HCT116 (cell line): ENCODE measurements at regions not wholly inside any gene's neighbourhood (a gene's known extent, or its start where the extent isn't known, plus 50 kb on each side); places are given as distances from the start of the nearest gene placed in this dataset.

Source experiments
- ATAC-seq: fragments of 200-7000 bp; cut with Tn5 transposase; 2 replicates; pipeline ENCODE4 v1.9.1; 2020; ENCODE audit warnings: mild to moderate bottlenecking, moderate library complexity
- BruUV-seq: library from RNA; stranded (reverse); fragments of 400-500 nt; replicated peaks from 2 replicates; lab custom pipeline; 2021; lab: Mats Ljungman, UMichigan
- CTCF ChIA-PET: fragments of 300-600 bp; sonication (Branson Sonifier 250); formaldehyde crosslinking; loops from one replicate; lab custom pipeline; 2021; ENCODE audit warnings: antibody characterized with exemption; lab: Charles Lee
- POLR2A ChIA-PET: fragments of 300-600, 350-600 bp; sonication (Branson Sonifier 250); formaldehyde crosslinking; loops from one replicate; lab custom pipeline; 2021; ENCODE audit warnings: antibody characterized with exemption; lab: Charles Lee
- RAD21 ChIA-PET, 2 experiments: fragments of 300-600 bp; sonication (Branson Sonifier 250); formaldehyde crosslinking; loops; one replicate each; lab custom pipeline; 2023; ENCODE audit warnings: low total read pairs in 2 of 2; ENCODE audit not compliant: uncharacterized antibody in 2 of 2, unreplicated experiment in 2 of 2, low non-redundant PET in 1 of 2; lab: Charles Lee
- DNase-seq: peaks from one replicate; pipeline ENCODE4 v3.0.0-alpha.2; 2010; ENCODE audit warnings: low read depth, low spot score
- H2AFZ ChIP-seq: fragments of 200-600 bp; shearing (Covaris generic), sonication (generic); 2 replicates; pipeline ENCODE4 v1.6.1; 2017; ENCODE audit warnings: low read depth, mixed run types, mixed read lengths, antibody characterized with exemption, low read length; ENCODE audit not compliant: poor library complexity, severe bottlenecking
- H3K27ac ChIP-seq: 2 replicates; pipeline ENCODE4 v1.5.1; 2012; ENCODE audit warnings: low read depth, low read length
- H3K27me3 ChIP-seq: fragments of 200-600 bp; sonication (generic); 2 replicates; pipeline ENCODE4 v1.6.1; 2016; ENCODE audit warnings: mixed run types, low read length, mixed read lengths; ENCODE audit not compliant: insufficient read depth
- H3K36me3 ChIP-seq, 2 experiments: fragments of 200-500 bp in 1 of 2; fragments of 200-600 bp in 1 of 2; sonication (Bioruptor generic) in 1 of 2; sonication (generic) in 1 of 2; 2 replicates each; pipeline versions ENCODE4 v1.5.1 to v1.6.1; 2014 to 2016; ENCODE audit warnings: low read length in 2 of 2, inconsistent platforms in 1 of 2, mixed read lengths in 1 of 2, mixed run types in 1 of 2; ENCODE audit not compliant: insufficient read depth in 2 of 2, control insufficient read depth in 1 of 2
- H3K4me1 ChIP-seq, 2 experiments: fragments of 200-600 bp in 1 of 2; sonication (generic) in 1 of 2; 2 replicates each; pipeline versions ENCODE4 v1.5.1 to v1.6.1; 2012 to 2017; ENCODE audit warnings: low read length in 2 of 2, inconsistent platforms in 1 of 2, mild to moderate bottlenecking in 1 of 2, mixed read lengths in 1 of 2, mixed run types in 1 of 2, moderate library complexity in 1 of 2; ENCODE audit not compliant: insufficient read depth in 2 of 2, control insufficient read depth in 1 of 2
- H3K4me2 ChIP-seq: fragments of 200-600 bp; sonication (generic); 2 replicates; pipeline ENCODE4 v1.6.1; 2017; ENCODE audit warnings: mixed run types, low read length, mixed read lengths
- H3K4me3 ChIP-seq, 2 experiments: fragments of 200-600 bp in 1 of 2; sonication (generic) in 1 of 2; replicated peaks in 1 of 2; 2 replicates each; pipeline ENCODE4 v1.5.1; 2011 to 2016; ENCODE audit warnings: low read length in 2 of 2, control low read depth in 1 of 2, low read depth in 1 of 2, mild to moderate bottlenecking in 1 of 2, mixed read lengths in 1 of 2, mixed run types in 1 of 2
- H3K79me2 ChIP-seq: fragments of 200-600 bp; sonication (generic); 2 replicates; pipeline ENCODE4 v1.6.1; 2017; ENCODE audit warnings: mild to moderate bottlenecking, mixed run types, low read length, moderate library complexity, mixed read lengths; ENCODE audit not compliant: insufficient read depth
- H3K9ac ChIP-seq: fragments of 200-600 bp; sonication (generic); 2 replicates; pipeline ENCODE4 v1.6.1; 2016; ENCODE audit warnings: low read length, mixed read lengths
- H3K9me2 ChIP-seq: fragments of 200-600 bp; sonication (generic), shearing (Covaris generic); 2 replicates; pipeline ENCODE4 v1.6.1; 2017; ENCODE audit warnings: mixed run types, mild to moderate bottlenecking, moderate library complexity; ENCODE audit not compliant: insufficient read depth
- H3K9me3 ChIP-seq, 2 experiments: fragments of 200-500 bp in 1 of 2; fragments of 200-600 bp in 1 of 2; sonication (Bioruptor generic) in 1 of 2; sonication (generic) in 1 of 2; 2 replicates each; pipeline ENCODE4 v1.6.1; 2014 to 2017; ENCODE audit warnings: low read length in 2 of 2, mixed read lengths in 2 of 2, inconsistent platforms in 1 of 2, low read depth in 1 of 2, mild to moderate bottlenecking in 1 of 2, mixed run types in 1 of 2, moderate library complexity in 1 of 2; ENCODE audit not compliant: control insufficient read depth in 1 of 2, insufficient read depth in 1 of 2
- H4K20me1 ChIP-seq: fragments of 200-600 bp; sonication (generic), shearing (Covaris generic); 2 replicates; pipeline ENCODE4 v1.6.1; 2017; ENCODE audit warnings: mixed run types, mild to moderate bottlenecking, moderate library complexity; ENCODE audit not compliant: insufficient read depth
- CBX3 ChIP-seq: IDR thresholded peaks from 2 replicates; pipeline ENCODE4 v1.6.1; 2012; ENCODE audit warnings: low read depth
- CTCF ChIP-seq, 3 experiments: fragments of 200-600 bp in 1 of 3; sonication (generic) in 1 of 3; IDR thresholded peaks in 2 of 3; conservative IDR thresholded peaks in 1 of 3; 2 replicates each; pipeline ENCODE4 v1.5.1; 2012 to 2017; ENCODE audit warnings: low read depth in 2 of 3, low read length in 2 of 3, antibody characterized with exemption in 1 of 3, borderline replicate concordance in 1 of 3, control low read depth in 1 of 3, mild to moderate bottlenecking in 1 of 3, mixed read lengths in 1 of 3, mixed run types in 1 of 3, moderate library complexity in 1 of 3; ENCODE audit not compliant: insufficient read depth in 1 of 3
- JUND ChIP-seq: IDR thresholded peaks from 2 replicates; pipeline ENCODE4 v1.6.1; 2012
- MAX ChIP-seq: IDR thresholded peaks from 2 replicates; pipeline ENCODE4 v1.6.1; 2012
- POLR2A ChIP-seq: IDR thresholded peaks from 2 replicates; pipeline ENCODE4 v1.7.0; 2011; ENCODE audit warnings: borderline replicate concordance; ENCODE audit not compliant: insufficient read depth, insufficient read length; ENCODE audit errors: extremely low read depth
- POLR2AphosphoS5 ChIP-seq: IDR thresholded peaks from 2 replicates; pipeline ENCODE4 v1.6.1; 2011; ENCODE audit warnings: mild to moderate bottlenecking, low read depth, low read length, moderate library complexity
- RAD21 ChIP-seq: IDR thresholded peaks from 2 replicates; pipeline ENCODE4 v1.6.1; 2012; ENCODE audit warnings: low read depth, mild to moderate bottlenecking
- REST ChIP-seq: IDR thresholded peaks from 2 replicates; pipeline ENCODE4 v1.6.1; 2012; ENCODE audit warnings: low read depth
- SIN3A ChIP-seq: IDR thresholded peaks from 2 replicates; pipeline ENCODE4 v1.6.1; 2012; ENCODE audit warnings: low read depth
- YY1 ChIP-seq: IDR thresholded peaks from 2 replicates; pipeline ENCODE4 v1.6.1; 2011; ENCODE audit warnings: low read length, low read depth, moderate library complexity, mild to moderate bottlenecking; ENCODE audit not compliant: insufficient replicate concordance; ENCODE audit errors: extremely low read depth
- ZFX ChIP-seq: fragments of 450-650 bp; IDR thresholded peaks from 2 replicates; pipeline ENCODE4 v1.6.1; 2017
- intact Hi-C: fragments of 100-400 bp; cut with micrococcal nuclease; formaldehyde crosslinking; loops from 2 replicates; pipeline ENCODE4 v1.10.0; 2022

GRCh38 chr13:80452279-80452678 lies 111.4 kb upstream of the SPRY2 start:
- ATAC-seq (no peak), DNase-seq (no peak)
- H3K4me1 ChIP-seq, result no peaks in the 10 kb centered on the region
- H3K9me2 ChIP-seq, result no peaks in the 10 kb centered on the region
- no peaks in the 10 kb centered on the region for H3K27me3 ChIP-seq
- H3K27ac ChIP-seq, result no peak overlapping the region
- H4K20me1 ChIP-seq, result no peaks in the 10 kb centered on the region
- no TSS peak for BruUV-seq
- RAD21 ChIA-PET, result no interaction called here
- H3K79me2 ChIP-seq, result no peaks in the 10 kb centered on the region
- intact Hi-C loops, result no loop called here
- no peaks in the 10 kb centered on the region for H3K9me3 ChIP-seq
- H3K4me2 ChIP-seq, result no peak overlapping the region
- no peaks in the 10 kb centered on the region for H3K36me3 ChIP-seq
- no peak overlapping the region for H2AFZ ChIP-seq
- no peak overlapping the region for H3K4me3 ChIP-seq
- CTCF ChIA-PET, result no interaction called here
- no peak for TF ChIP-seq YY1
- TF ChIP-seq POLR2AphosphoS5, result no peak
- no peak for TF ChIP-seq CTCF (IDR thresholded peaks at IDR 0.05 in 2 of 3, conservative IDR thresholded peaks at IDR 0.05 in 1 of 3; ENCODE audit: borderline replicate concordance in 1 of 3, insufficient read depth in 1 of 3, low read depth in 2 of 3, low read length in 2 of 3)
- no peak overlapping the region for H3K9ac ChIP-seq
- POLR2A ChIA-PET, result no interaction called here

GRCh38 chr13:80451641-80452040 lies 110.7 kb upstream of the SPRY2 start:
- RAD21 ChIA-PET, result no interaction called here
- H3K4me2 ChIP-seq, result no peak overlapping the region
- BruUV-seq, result no TSS peak
- no peaks in the 10 kb centered on the region for H4K20me1 ChIP-seq
- CTCF ChIA-PET, result no interaction called here
- H3K4me1 ChIP-seq, result no peaks in the 10 kb centered on the region
- intact Hi-C loops, result no loop called here
- no peak overlapping the region for H3K4me3 ChIP-seq
- H3K9me3 ChIP-seq, result no peaks in the 10 kb centered on the region
- TF ChIP-seq JUND (no peak), RAD21 (no peak), ZFX (no peak), SIN3A (no peak), YY1 (no peak), REST (no peak), CBX3 (no peak), POLR2AphosphoS5 (no peak), MAX (no peak), POLR2A (no peak)
- POLR2A ChIA-PET, result no interaction called here
- no peaks in the 10 kb centered on the region for H3K36me3 ChIP-seq
- H3K27me3 ChIP-seq, result no peaks in the 10 kb centered on the region
- ATAC-seq (no peak), DNase-seq (no peak)
- no peaks in the 10 kb centered on the region for H3K79me2 ChIP-seq
- no peak overlapping the region for H3K27ac ChIP-seq
- H2AFZ ChIP-seq, result no peak overlapping the region
- no peak overlapping the region for H3K9ac ChIP-seq
- H3K9me2 ChIP-seq, result no peaks in the 10 kb centered on the region
